Stimulated activated CD8-positive, alpha-beta memory T cell treated with anti-CD3 and anti-CD28 coated beads, Interleukin-7, amount 100 ng/mL, for 48 hours (primary cell): ENCODE measurements at regions not wholly inside any gene's neighbourhood (a gene's known extent, or its start where the extent isn't known, plus 50 kb on each side); places are given as distances from the start of the nearest gene placed in this dataset.

ENCODE experiments used
- DNase-seq, 2 donors: peaks; one replicate each; pipeline ENCODE4 v3.0.0-alpha.2; 2020; ENCODE audit warnings: low read depth in 1 of 2; ENCODE audit errors: extremely low read depth in 1 of 2

DNA sequence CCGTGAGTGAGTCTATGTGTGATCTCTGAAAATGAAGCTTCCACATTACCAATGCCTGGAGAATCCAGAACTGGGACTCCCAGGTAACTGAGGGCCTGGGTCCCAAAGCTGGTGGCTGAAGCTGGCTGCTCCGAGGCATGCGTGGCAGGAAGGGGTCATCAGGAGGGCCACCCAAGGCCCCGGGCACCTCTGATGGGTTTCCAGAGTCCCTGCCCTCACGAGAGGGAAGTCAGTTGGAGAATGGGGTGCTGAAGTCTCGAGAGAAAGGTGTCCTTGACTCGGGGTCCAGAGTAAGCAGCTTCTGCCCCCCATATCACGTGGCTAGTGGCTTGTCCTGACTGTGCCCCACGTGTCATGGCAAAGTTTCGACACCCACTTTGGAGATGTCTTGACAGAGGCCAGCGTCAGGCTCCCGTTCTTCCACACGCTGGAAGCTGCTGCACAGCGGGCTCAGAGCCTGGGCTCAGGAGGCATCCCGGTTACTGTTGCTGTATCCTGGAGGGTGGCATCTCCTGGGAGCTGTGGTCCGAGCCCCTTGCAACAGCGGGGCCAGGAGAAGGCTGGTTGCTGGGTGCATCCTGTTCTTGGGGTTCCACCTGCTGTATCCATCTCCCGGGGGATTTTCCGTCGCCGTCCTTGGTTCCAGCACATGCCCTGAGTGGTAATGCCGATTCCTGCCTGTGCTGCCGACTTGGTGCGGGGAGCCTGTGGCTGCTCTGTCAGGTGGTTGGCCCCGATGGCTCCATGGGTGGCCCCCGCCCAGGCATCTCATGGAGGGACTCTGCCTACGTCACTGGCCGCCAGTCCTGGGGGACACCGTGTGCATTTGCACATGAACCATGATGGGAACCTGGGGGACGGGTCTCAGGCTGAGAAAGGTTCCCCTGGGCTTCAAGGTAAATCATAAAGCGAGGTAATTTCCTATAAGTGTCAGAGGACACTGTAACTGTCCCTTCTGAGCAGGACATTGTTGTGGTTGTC is 183.3 kb upstream of the HDAC4 start:
- no peak for DNase-seq

DNA sequence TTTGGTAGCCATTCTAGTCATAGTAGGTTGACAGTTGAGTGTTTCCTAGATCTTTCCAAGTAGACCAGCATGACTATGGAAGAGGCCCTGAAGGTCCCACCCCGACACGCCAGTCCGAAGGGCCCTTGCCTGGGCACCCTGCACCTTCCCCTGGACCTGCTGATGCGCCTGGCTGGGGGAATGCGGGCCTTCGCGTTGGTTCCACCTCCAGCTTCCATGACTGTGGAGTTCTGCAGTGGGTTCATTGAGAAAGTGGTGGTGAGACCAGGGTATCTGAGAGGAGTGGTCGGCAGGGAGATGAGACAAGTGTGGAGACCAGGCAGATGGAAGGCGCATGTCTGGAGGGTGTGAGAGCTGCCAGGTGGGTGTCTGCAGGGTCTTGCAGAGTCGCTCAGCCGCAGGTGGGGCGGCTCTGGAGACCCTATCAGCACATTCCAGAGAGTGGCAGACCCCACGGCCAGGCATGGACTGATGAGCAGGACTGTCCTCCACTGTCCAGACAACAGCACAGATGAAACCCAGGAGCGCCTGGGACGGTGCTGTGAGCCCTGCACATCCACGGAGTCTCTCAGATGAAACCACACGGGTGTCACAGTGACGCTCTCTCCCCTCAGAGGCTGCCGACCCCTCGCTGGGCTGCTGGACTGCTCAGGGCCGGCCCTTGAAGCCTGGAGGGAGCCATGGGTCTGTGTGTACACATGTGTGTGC is 182.5 kb upstream of the HDAC4 start:
- no peak for DNase-seq

DNA sequence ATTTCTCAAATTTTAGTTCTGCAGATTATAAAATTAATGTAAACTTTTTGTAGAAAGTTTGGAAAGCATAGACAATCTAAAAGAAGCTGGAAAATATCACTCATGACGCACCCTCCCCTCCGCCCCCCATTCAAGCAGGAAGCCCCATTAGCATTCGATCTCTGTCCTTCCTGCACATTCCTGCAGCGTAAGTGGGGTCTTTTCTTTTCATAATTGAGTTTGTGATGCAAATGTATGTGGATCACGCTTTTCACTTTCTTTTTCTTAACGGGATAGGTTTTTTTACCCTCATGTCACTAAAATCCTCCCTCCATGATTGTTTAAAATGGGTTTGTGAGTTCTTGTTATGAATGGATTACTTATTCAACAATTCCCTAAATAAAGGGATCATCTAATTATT is 181.7 kb upstream of the HDAC4 start:
- DNase-seq, result no peak

DNA sequence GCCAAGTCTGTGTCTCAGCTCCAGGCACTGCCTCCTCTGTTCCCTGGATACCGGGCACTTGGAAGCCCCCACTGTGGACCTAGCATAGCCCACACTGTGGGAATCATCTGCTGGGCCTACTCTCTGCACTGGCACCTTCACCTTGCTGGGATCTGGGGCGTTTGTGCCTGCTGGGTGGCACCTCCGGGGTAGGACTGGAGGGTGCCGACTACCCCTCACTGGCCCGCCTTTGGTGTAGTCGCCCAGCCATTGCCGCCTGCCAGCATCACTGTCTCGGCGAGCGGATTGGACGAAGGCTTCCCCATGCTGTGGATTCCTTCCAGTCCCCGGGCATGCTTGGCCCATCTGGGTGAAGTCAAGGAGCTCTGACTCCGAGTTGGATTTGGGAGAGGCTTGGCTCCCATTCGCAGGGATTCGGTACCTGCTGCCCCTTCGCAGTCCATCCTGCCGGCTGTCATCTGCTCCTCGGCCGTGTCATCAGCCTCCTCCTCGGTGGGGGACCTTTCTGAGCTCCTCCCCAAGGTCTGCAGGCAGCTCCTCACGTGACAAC is 180.6 kb upstream of the HDAC4 start:
- DNase-seq, result no peak

DNA sequence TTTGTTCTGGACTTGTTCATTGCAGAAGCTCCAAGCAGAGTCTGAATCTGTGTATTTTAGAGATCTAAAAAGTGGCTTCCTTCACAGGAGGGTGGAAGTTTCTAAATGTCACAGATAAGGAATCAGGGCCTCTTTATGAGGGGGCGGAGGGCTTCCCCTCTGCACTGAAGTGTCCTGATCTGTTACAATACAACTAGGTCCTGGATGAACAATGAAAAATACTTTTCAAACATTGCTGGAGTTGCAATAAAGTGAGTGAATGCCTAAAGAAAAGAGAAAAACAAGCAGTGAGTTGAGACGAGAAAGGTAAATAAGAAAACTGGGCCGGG is 179.3 kb upstream of the HDAC4 start:
- no peak for DNase-seq

DNA sequence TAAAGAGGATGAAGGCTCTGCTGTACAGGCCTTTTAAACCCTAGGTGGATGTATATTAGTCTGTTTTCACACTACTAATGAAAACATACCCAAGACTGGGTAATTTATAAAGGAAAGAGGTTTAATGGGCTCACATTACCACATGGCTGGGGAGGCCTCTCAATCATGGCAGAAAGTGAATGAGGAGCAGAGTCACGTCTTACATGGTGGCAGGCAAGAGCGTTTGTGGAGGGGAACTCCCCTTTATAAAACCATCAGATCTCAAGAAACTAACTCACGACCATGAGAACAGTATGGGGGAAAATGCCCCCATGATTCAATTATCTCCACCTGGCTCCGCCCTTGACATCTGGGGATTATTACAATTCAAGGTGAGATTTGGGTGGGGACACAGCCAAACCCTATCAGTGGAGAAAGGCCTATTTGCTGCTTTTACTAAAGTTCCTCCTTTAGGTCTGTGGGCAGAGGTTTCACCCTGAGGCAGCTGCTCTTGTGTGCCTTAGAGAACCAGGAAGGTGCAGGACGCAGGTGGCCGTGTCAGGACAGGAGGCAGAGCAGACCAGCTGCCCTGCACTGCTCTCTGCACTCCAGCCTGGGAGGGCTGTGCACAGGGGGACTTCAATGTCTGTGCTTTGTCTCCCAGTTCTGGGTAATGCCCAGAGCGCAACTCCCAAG is 178.8 kb upstream of the HDAC4 start:
- no peak for DNase-seq

DNA sequence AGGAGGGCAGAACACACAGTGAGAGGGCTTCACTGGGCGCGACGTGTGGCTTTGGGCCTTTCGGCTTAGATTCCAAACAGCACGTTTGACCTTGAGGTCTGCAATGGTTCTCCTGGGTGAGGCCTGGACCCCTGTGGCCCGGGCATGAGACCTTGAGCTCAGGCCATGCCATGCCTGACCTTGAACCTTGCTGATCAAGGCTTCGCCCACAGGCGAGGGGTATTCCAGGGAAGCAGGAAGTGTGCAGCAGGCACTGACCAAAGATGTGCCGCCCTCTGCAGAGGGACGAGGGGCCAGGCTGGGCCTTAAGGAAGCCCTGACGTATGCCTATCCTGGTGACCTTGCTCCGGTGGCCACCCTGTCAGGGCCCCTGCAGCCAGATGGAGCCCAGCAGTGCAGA is 178.3 kb upstream of the HDAC4 start:
- no peak for DNase-seq

DNA sequence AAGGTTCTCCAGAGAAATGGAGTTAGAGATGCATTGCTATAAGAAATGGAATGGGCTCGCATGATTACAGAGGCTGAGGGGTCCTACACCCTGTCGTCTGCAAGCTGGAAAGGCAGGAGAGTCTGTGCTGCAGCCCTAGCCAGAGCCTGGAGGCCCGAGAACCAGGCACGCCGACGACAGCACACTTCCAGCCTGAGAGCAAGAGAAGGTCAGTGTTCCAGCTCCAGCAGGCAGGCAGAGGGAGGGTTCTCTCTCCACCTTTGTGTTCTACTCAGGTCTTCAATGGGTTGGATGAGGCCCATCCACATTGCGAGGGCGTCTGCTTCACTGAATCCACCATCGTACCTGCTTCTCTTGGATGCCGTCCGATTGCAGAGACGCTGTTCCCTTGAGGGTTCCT is 177.6 kb upstream of the HDAC4 start:
- no peak for DNase-seq

DNA sequence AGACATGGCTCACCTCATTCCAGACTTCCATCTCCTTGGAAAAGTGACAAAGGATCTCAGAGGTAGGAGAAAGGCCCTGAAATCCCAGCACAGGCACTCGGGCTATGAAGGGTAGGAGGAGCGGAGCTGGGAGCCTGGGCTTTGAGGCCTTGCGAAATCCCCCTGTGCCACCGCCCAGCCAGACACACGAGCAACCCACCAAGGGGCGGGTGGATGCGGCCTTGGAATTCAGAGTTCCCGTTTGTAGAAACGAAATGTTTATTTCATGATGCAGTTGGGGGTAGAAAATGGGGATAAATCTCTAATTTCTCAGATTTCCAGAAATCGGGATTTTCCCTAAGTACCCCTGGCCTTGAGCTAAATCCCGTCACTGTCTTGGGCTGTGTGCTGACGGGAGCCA is 177.1 kb upstream of the HDAC4 start:
- no peak for DNase-seq

DNA sequence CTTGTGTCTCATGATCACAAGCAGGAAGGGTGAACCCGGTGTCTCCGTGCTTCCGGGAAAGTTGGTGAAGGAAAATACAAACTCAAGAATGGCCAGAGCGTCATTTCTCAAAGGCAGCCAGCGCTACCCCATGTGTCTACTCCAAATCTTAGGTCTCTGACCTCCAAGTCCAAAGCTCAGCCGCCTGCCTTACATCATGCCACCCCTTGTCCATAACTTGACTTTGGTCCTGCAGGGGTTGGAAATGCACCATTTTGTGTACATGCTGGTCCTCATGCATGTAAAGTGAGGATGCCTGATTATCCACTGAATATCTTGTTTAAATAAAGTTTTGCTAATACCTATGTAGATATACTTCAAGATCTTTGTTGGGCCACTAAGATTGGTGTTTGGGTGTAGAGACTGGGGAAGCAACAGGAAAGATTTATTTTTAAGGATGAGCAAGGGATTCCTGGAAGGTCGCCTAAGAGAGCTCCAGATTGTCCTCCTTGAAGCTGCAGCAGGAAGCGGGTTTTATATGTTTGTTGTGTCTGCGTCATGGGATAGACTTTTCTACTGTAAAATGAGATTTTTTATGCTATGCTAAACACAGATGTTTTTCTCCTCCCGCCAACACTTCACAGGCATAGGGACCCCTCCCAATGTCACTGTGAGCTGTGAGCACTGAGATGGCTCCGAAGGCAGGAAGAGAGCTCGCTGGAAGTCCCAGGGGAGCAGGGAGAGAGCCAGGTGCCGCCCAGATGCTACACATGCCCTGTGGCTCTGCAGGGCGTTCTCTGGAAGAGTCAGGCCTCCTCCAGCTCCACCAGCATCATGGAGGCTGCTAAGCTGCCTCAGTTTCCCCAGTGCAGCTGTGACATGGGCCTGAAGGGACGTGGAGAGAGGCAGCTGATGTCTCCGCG is 176.2 kb upstream of the HDAC4 start:
- DNase-seq, result no peak

DNA sequence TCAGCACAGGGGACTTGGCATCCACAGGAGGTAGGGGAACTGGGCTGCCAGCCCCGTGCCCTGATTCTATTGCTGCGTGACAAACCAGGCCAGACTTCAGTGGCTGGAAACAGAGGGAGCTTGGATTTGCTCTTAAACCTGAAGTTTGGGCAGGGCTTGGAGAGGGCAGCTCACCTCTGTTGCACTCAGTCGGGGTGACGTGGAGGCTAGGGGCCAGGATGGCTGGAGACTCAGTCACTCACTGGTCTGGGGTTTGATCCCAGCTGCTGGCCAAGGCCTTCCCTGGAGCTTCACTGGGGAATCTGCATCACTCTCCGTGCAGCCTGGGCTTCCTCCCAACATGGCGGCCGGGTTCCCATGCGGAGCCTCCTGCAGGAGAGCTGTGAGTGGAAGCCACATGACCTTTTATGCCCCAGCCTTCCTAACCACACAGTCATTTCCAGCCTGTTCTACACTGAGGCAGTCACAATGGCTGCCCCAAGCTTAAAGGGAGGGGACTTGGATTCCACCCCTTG is 175.2 kb upstream of the HDAC4 start:
- DNase-seq, result no peak

DNA sequence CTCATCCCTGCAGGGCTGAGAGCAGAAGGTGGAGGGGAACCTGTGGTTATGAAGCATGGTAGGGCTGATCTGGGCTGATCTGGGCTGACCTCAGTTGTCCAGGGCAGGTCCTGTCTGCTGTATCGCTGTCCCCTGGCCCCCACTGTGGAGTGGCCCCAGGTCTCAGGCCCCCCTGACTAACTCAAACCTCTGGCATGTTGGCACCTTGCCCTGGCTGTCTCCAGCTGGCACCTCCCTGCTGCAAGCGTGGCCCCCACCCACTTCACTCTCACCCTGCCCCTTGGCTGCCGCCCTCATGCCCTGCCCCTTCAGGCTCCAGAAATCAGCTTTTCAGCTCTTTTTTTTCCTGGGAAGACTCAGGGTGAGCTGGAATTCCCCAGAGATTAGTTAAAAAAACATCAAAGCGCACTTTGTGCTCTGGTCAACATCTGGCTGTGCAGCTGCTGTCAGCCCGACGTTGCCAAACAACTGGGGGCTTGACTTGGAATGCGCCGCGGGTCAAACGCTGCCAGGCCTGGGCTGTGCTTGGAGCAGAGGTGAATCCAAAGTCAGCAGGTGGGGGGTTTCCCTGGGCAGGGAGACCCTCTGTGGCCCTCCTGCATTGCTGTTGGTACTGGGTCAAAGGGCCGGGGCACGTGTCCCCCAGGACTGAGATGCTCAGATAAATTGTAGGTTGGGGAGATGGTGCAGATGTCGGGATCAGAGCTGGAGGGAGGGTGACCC is 173.8 kb upstream of the HDAC4 start:
- no peak for DNase-seq

DNA sequence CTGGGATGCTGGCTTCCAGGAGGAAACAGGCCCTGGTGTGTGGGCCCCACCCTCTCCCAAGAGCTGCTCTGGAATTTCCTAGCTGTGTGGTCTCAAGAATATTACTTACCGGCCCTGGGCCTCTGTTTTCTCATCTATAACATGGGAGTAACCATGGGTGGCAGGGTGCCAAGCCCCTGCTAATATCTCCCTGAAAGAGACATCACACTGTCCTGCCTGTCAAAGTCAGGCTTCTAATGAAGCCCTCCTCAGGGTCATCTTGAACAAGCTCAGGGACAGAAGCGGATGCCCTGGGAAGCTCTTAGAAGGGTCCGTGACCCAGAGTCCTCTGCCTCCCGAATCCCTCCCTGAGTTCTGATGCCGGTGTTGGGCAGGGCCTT is 173.2 kb upstream of the HDAC4 start:
- no peak for DNase-seq

DNA sequence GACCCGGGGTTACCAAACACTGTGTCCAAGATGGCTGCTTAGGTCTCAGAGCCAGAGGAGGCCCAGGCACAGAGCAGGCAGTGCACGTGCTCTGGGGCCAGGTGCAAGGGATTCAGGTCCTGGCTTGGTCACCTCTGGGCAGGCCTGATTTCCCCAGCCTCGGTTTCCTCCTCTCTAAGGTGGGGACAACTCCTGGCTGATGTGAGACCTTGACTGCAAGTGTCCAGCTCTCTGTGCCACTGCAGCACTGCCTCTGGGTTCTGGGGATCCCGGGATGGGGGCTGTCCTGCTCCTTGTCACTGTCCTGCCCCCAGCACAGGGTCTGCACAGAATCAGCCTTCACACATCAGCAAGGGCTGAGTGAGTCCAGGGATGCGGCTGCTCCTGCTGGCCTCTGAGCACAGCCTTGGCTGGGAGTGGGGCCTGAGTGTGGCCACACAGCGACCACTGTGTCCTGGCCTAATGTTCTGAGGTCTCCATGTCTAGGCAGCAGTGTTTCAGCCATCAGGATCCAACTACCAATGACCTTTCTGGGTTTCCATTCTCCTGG is 170.2 kb upstream of the HDAC4 start:
- no peak for DNase-seq

DNA sequence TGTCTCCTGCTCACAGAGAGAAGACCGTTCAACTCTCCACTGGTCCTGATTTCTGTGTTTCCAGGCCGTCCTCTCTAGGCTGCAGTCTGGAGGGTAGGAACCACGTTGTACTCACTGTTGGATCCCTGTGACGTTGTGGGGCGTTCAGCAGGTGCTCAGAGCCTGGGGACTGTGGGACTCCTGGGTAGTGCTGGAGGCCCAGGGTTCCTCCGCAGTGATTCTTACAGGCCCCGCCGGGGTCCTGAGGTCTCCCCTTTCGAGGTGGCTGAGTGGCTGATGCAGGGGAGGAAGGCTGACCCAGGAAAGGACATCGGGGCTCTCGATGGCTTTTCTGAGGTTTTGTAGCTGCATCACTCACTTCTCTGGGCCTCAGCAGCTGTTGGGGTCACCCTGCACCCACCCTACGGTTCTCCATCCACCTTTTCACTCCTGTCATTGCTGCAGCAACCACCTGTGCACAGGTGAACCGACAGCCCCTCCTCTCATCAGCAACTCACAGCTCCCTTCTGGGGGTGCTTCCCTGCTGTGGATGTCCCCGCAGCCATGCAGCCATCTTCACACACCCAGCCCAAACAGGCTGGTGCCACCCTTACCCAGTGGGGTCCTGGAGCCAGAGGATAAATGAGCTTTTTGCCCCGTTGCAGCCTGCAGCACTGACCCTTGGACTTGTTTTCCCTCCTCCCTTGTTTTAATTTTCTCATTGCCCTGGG is 169.6 kb upstream of the HDAC4 start:
- DNase-seq, result no peak

DNA sequence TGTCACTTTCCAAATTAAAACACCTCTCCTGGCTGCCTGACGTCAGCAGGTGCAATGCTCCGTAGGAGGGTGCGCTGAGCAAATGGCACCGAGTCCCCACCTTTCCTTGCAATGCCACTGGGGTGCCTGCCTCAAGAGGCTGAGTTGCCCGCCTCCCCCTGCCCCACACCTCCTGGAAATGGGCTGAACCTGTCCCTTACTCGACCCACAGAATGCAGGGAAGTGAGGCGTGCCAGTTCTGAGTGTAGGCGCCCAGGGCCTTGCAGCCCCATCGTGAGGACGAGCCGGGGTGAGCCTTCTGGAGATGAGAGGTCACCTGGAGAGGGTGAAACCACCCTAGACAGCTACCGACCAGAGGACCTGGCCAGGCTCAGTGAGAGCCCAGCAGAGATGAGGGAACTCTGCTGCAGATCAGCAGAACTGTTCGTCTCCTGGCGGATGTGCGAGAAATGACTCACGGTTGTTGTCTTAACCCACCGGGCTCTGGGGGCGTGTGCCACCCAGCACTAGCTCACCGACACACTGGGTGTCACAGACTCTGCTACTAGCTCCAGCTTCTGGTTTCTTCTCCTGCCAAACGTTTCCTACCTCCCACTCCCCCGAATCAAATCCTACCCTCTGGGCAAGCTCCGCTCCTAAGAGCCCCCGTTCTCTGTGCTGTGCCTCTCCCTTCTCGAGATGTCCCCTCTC is 168.7 kb upstream of the HDAC4 start:
- no peak for DNase-seq

DNA sequence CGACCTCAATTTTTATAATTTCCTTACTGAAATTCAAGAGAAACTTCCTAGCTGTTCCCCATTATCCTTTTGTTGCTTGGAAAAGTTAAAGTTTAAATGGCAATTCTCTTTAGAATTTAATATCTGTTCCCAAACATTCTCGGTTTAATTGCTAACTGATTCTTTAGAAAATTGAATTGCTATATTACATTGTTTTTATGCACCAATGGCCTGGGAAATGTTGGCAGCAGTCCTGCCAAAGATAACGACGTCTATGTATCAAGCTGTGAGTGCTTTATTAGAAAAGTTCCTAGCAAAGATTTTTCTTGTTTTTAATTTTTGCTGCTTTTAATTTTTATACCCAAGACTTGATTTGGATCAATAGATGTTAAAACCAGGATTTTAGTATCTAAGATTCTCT is 167.8 kb upstream of the HDAC4 start:
- DNase-seq, result no peak

DNA sequence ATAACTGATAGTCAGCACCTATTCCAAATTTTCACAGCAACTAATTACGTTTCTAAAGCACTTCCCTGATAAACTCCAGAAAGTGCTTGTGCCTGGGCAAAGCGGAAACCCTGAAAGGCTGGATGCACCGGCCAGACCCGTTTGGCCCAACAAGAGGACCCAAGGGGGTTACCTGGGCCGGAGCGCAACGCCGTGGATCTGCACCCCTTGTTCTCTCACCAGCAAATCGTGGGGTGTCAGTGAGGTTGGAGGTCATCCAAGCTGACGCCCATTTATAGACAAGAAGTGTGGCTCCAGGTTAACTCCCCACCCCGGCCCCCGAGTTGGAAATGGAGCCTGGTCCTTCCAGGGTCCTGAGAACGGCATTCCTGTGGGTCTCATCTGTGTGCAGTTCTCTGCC is 167.0 kb upstream of the HDAC4 start:
- no peak for DNase-seq
